Caco-2 (cell line): ENCODE measurements at regions not wholly inside any gene's neighbourhood (a gene's known extent, or its start where the extent isn't known, plus 50 kb on each side); places are given as distances from the start of the nearest gene placed in this dataset.

ENCODE experiments used
- BruUV-seq: library from RNA; stranded (reverse); fragments of 400-500 nt; replicated peaks from 2 replicates; lab custom pipeline; 2021; lab: Mats Ljungman, UMichigan
- CTCF ChIA-PET: fragments of 300-600 bp; sonication (Branson Sonifier 250); formaldehyde crosslinking; loops from one replicate; lab custom pipeline; 2022; ENCODE audit warnings: antibody characterized with exemption; lab: Charles Lee
- POLR2A ChIA-PET: fragments of 300-600 bp; sonication (Branson Sonifier 250); formaldehyde crosslinking; loops from one replicate; lab custom pipeline; 2022; ENCODE audit warnings: antibody characterized with exemption; lab: Charles Lee
- DNase-seq, 2 experiments: peaks; one replicate each; pipeline versions ENCODE4 v3.0.0 to v3.0.0-alpha.2; 2020 to 2022
- H3K27me3 ChIP-seq: replicated peaks from 2 replicates; pipeline ENCODE4 v1.6.0; 2011; ENCODE audit warnings: low read length; ENCODE audit not compliant: control insufficient read depth, insufficient read depth
- H3K36me3 ChIP-seq: 2 replicates; pipeline ENCODE4 v1.5.1; 2011; ENCODE audit warnings: low read length; ENCODE audit not compliant: control insufficient read depth, insufficient read depth
- H3K4me1 ChIP-seq: fragments of 250-450 bp; sonication (Bioruptor Pico); 2 replicates; pipeline ENCODE4 v1.5.1; 2020; ENCODE audit warnings: mild to moderate bottlenecking
- H3K4me3 ChIP-seq: 2 replicates; pipeline ENCODE4 v1.5.1; 2011; ENCODE audit warnings: low read depth, mild to moderate bottlenecking, control low read depth, low read length
- H3K9me3 ChIP-seq: fragments of 250-450 bp; sonication (Bioruptor Pico); 2 replicates; pipeline ENCODE4 v1.5.1; 2020; ENCODE audit warnings: mild to moderate bottlenecking, moderate library complexity
- H3K27ac Mint-ChIP-seq: one replicate; pipeline ENCODE4 v1.8.0; 2022; ENCODE audit warnings: mixed read lengths; ENCODE audit not compliant: unreplicated experiment
- H3K27me3 Mint-ChIP-seq: one replicate; pipeline ENCODE4 v1.8.0; 2022; ENCODE audit warnings: mixed read lengths; ENCODE audit not compliant: insufficient read depth, unreplicated experiment
- H3K36me3 Mint-ChIP-seq: one replicate; pipeline ENCODE4 v1.8.0; 2022; ENCODE audit warnings: mild to moderate bottlenecking, mixed read lengths; ENCODE audit not compliant: insufficient read depth, unreplicated experiment
- H3K4me1 Mint-ChIP-seq: one replicate; pipeline ENCODE4 v1.8.0; 2022; ENCODE audit warnings: low read depth, mixed read lengths; ENCODE audit not compliant: unreplicated experiment
- H3K4me3 Mint-ChIP-seq: one replicate; pipeline ENCODE4 v1.8.0; 2022; ENCODE audit warnings: mild to moderate bottlenecking, moderate library complexity, mixed read lengths; ENCODE audit not compliant: unreplicated experiment
- H3K9me3 Mint-ChIP-seq: one replicate; pipeline ENCODE4 v1.8.0; 2022; ENCODE audit warnings: mixed read lengths; ENCODE audit not compliant: unreplicated experiment
- CTCF ChIP-seq, 2 experiments: fragments of 200-600 bp in 1 of 2; IDR thresholded peaks; 1 replicate in 1 of 2; 2 replicates in 1 of 2; pipeline versions ENCODE4 v1.5.1 to v1.8.0; 2011 to 2022; ENCODE audit warnings: antibody characterized with exemption in 1 of 2, control low read depth in 1 of 2, inconsistent platforms in 1 of 2, low read depth in 1 of 2, low read length in 1 of 2, mild to moderate bottlenecking in 1 of 2, moderate library complexity in 1 of 2; ENCODE audit not compliant: insufficient read depth in 1 of 2, severe bottlenecking in 1 of 2, unreplicated experiment in 1 of 2
- intact Hi-C: fragments of 100-400 bp; cut with micrococcal nuclease; formaldehyde crosslinking; loops from one replicate; pipeline ENCODE4 v1.10.0; 2022; ENCODE audit not compliant: unreplicated experiment

- Mint-ChIP-seq H3K9me3 (peaks cover 10% of the 10 kb centered on the region), H3K4me1 (no peaks in the 10 kb centered on the region), H3K27me3 (peaks cover 3% of the 10 kb centered on the region), H3K36me3 (no peaks in the 10 kb centered on the region), H3K27ac (no peak overlapping the region), H3K4me3 (no peak overlapping the region)
- no peaks in the 10 kb centered on the region for H3K27me3 ChIP-seq
- intact Hi-C loops: no loop called here
- POLR2A ChIA-PET: no interaction called here
- no peaks in the 10 kb centered on the region for H3K9me3 ChIP-seq
- no peak for DNase-seq
- H3K36me3 ChIP-seq: no peaks in the 10 kb centered on the region
- H3K4me3 ChIP-seq: no peak overlapping the region
- CTCF ChIA-PET: no interaction called here
- no peak for TF ChIP-seq CTCF (IDR thresholded peaks at IDR 0.05; ENCODE audit: insufficient read depth in 1 of 2, low read depth in 1 of 2, low read length in 1 of 2, severe bottlenecking in 1 of 2, unreplicated experiment in 1 of 2)
- no TSS peak for BruUV-seq
- no peaks in the 10 kb centered on the region for H3K4me1 ChIP-seq
These were observed 68.6 kb upstream of the DIO3 start for GRCh38 chr14:101492716-101493115.

- Mint-ChIP-seq H3K4me3 (no peak overlapping the region), H3K4me1 (no peaks in the 10 kb centered on the region), H3K9me3 (peaks cover 6% of the 10 kb centered on the region), H3K27ac (no peak overlapping the region), H3K36me3 (no peaks in the 10 kb centered on the region), H3K27me3 (peaks cover 3% of the 10 kb centered on the region)
- intact Hi-C loops: no loop called here
- Histone ChIP-seq H3K4me1 (no peaks in the 10 kb centered on the region), H3K4me3 (no peak overlapping the region), H3K36me3 (no peaks in the 10 kb centered on the region), H3K27me3 (no peaks in the 10 kb centered on the region), H3K9me3 (no peaks in the 10 kb centered on the region)
- TF ChIP-seq CTCF (IDR thresholded peaks at IDR 0.05; ENCODE audit: insufficient read depth in 1 of 2, low read depth in 1 of 2, low read length in 1 of 2, severe bottlenecking in 1 of 2, unreplicated experiment in 1 of 2): no peak
- no peak for DNase-seq
- POLR2A ChIA-PET: no interaction called here
- BruUV-seq: no TSS peak
- CTCF ChIA-PET: interaction anchor here (0.5 kb wide), 1 partner anchor 44 kb away, joined by 9 read pairs; no protein-coding TSS in a partner anchor
These were observed 66.5 kb upstream of the DIO3 start for GRCh38 chr14:101494826-101495225.

- no peaks in the 10 kb centered on the region for H3K36me3 Mint-ChIP-seq
- BruUV-seq: no TSS peak
These were observed 66.0 kb upstream of the DIO3 start for GRCh38 chr14:101495284-101495683.

More at GRCh38 chr14:101495284-101495683, 66.0 kb upstream of the DIO3 start:
- Histone ChIP-seq H3K9me3 (no peaks in the 10 kb centered on the region), H3K4me1 (no peaks in the 10 kb centered on the region), H3K4me3 (no peak overlapping the region), H3K36me3 (no peaks in the 10 kb centered on the region), H3K27me3 (no peaks in the 10 kb centered on the region)
- Mint-ChIP-seq H3K27me3 (no peaks in the 10 kb centered on the region), H3K4me3 (no peak overlapping the region), H3K4me1 (no peaks in the 10 kb centered on the region), H3K9me3 (peaks cover 1% of the 10 kb centered on the region), H3K27ac (no peak overlapping the region)
- no peak for DNase-seq
- CTCF ChIA-PET: interaction anchor here (0.5 kb wide), 1 partner anchor 44 kb away, joined by 9 read pairs; no protein-coding TSS in a partner anchor
- no peak for TF ChIP-seq CTCF (IDR thresholded peaks at IDR 0.05; ENCODE audit: insufficient read depth in 1 of 2, low read depth in 1 of 2, low read length in 1 of 2, severe bottlenecking in 1 of 2, unreplicated experiment in 1 of 2)
- intact Hi-C loops: no loop called here
- POLR2A ChIA-PET: no interaction called here
